GM18505 (cell line): ENCODE measurements at regions not wholly inside any gene's neighbourhood (a gene's known extent, or its start where the extent isn't known, plus 50 kb on each side); places are given as distances from the start of the nearest gene placed in this dataset.
"Not testable (repeated sequence)": the region's sequence is repeated elsewhere in the genome, so short reads cannot be mapped to it uniquely, and the experiment has no call there.

Source experiments
- ATAC-seq: cut with Tn5 transposase; IDR thresholded peaks from one replicate; pipeline ENCODE4 v1.9.1; 2021; ENCODE audit not compliant: unreplicated experiment
- POLR2A ChIP-seq: IDR thresholded peaks from 4 replicates; pipeline ENCODE4 v1.6.1; 2011; ENCODE audit warnings: borderline replicate concordance; ENCODE audit not compliant: insufficient read depth, insufficient read length; ENCODE audit errors: extremely low read depth

GRCh38 chr6:80489911-80490635, 383.6 kb downstream of the BCKDHB start:
- TF ChIP-seq POLR2A, result no peak

GRCh38 chr6:80488190-80488589, 381.7 kb downstream of the BCKDHB start:
- TF ChIP-seq POLR2A, result no peak
- peak; percentile 96 for ATAC-seq

More at GRCh38 chr6:80489911-80490635, 383.6 kb downstream of the BCKDHB start:
- ATAC-seq, result no peak

- not testable (repeated sequence) for ATAC-seq
These were observed 379.0 kb downstream of the BCKDHB start for GRCh38 chr6:80485494-80485893.

GRCh38 chr6:80482056-80482455, 375.6 kb downstream of the BCKDHB start:
- no peak for ATAC-seq
- TF ChIP-seq POLR2A, result no peak

GRCh38 chr6:80480421-80481157, 374.1 kb downstream of the BCKDHB start:
- peak; percentile 74 for ATAC-seq

GRCh38 chr6:80478030-80478429, 371.6 kb downstream of the BCKDHB start:
- TF ChIP-seq POLR2A, result no peak
- ATAC-seq, result no peak

More at GRCh38 chr6:80480421-80481157, 374.1 kb downstream of the BCKDHB start:
- TF ChIP-seq POLR2A, result no peak

GRCh38 chr6:80477591-80477990, 371.1 kb downstream of the BCKDHB start:
- no peak for ATAC-seq
- no peak for TF ChIP-seq POLR2A

GRCh38 chr6:80472271-80472670, 365.8 kb downstream of the BCKDHB start:
- TF ChIP-seq POLR2A, result no peak
- no peak for ATAC-seq

- no peak for ATAC-seq
- no peak for TF ChIP-seq POLR2A
These were observed 363.5 kb downstream of the BCKDHB start for GRCh38 chr6:80469977-80470376.

- no peak for ATAC-seq
- no peak for TF ChIP-seq POLR2A
These were observed 361.9 kb downstream of the BCKDHB start for GRCh38 chr6:80468398-80468797.

GRCh38 chr6:80467408-80467807, 360.9 kb downstream of the BCKDHB start:
- ATAC-seq, result no peak
- TF ChIP-seq POLR2A, result no peak

- no peak for TF ChIP-seq POLR2A
- ATAC-seq, result no peak
These were observed 360.5 kb downstream of the BCKDHB start for GRCh38 chr6:80466981-80467380.

- no peak for ATAC-seq
- TF ChIP-seq POLR2A, result no peak
These were observed 359.0 kb downstream of the BCKDHB start for GRCh38 chr6:80465513-80465912.

- no peak for ATAC-seq
- no peak for TF ChIP-seq POLR2A
These were observed 358.4 kb downstream of the BCKDHB start for GRCh38 chr6:80464901-80465300.

GRCh38 chr6:80463197-80463596, 356.7 kb downstream of the BCKDHB start:
- ATAC-seq, result no peak

More at GRCh38 chr6:80463197-80463596, 356.7 kb downstream of the BCKDHB start:
- no peak for TF ChIP-seq POLR2A
